Right lung (tissue), 2 donors: ENCODE measurements at regions not wholly inside any gene's neighbourhood (a gene's known extent, or its start where the extent isn't known, plus 50 kb on each side); places are given as distances from the start of the nearest gene placed in this dataset.

Experiments
- DNase-seq, 2 donors: peaks; one replicate each; pipeline ENCODE4 v3.0.0-alpha.2; 2013

DNA sequence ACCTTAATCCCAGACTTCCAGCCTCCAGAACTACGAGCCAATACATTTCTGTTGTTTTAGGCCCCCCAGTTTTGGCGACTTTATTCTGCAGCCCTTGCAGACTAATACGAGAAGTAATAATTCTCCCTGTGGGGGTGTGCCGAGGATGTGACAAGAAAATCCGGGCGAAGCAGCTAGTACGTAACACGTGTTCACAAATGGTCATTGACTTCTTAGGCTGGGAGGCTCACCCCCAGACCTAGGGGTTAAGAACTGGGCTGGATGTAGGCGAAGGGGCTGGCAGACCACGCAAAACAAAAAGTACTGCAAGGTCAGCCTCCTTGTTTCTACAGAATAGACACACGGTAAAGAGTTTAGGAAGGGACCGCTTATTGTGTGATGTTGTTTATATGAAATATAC lies 69.8 kb upstream of the ESRRB start:
- no peak for DNase-seq

DNA sequence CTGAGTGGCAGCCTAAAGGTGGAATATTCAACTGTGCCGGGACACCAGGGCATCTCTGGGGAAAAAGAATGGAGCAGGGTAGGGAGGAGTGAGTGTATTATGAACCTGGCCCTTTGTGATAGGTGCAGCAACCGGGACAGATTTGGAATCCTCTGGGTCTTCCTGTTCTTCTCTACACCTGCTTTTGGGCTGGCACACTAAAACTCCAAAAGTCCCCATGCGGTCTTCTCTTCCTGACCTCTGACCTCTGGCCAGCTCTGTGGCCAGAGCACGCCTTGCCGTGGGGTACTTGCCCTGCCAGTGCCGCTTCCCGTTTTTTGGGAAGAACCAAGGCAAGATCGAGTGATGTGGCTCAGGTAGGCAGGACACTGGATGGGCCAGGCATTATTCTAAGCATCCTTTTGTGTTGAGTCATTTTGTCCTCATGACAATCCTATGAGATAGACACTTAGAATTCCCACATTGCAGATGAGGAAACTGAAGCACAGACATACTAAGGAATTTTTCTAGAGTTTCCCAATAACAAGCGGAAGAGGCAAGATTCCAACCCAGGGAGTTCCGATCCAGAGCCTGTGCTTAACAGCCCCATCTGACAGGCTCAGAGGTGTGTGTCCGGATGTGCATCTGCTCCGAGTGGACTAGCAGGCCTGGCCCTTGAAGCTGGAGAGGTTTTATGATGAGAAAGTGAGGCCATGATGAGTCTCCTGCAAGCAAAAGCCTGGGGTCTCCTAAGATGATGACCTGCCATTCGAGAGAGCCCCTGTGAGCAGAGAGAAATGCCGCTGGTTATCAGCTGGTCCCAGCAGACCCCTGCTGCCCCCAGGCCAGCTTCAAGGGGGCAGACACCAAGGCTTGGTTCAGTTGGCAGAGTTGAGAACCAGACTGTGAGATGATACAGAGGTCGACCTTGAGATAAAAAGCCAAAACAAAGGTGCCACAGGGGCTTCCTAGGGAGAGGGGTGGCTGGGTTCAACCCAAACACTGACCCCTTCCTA lies 67.9 kb upstream of the ESRRB start:
- no peak for DNase-seq

DNA sequence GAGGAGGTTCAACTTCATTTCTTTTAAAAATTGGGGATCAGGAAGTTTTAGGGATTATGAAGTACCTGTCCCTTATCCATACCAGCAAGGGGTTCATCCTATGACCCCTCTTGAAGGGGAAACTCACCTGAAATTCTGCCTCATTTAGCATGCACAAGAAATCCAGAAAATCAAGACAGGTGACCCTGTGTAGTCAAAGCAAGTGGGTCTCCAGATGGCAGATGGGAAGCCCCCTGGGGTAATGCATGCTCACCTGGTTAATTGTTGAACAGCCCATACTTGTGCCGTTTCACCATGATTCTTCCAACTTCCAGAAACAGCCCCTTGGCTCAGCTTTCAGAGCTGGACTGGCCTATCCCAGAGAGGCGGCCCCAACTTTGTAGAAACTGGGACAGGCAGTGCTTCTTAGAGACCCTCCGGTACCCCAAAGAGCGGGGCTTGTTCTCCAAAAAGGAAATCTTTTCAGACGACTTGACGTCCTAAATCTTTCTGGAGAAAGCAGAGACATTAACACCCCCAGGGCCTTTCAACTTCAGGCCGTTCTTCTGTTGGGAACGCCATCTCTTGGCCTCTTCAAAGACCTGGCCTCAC lies 66.3 kb upstream of the ESRRB start:
- no peak for DNase-seq

DNA sequence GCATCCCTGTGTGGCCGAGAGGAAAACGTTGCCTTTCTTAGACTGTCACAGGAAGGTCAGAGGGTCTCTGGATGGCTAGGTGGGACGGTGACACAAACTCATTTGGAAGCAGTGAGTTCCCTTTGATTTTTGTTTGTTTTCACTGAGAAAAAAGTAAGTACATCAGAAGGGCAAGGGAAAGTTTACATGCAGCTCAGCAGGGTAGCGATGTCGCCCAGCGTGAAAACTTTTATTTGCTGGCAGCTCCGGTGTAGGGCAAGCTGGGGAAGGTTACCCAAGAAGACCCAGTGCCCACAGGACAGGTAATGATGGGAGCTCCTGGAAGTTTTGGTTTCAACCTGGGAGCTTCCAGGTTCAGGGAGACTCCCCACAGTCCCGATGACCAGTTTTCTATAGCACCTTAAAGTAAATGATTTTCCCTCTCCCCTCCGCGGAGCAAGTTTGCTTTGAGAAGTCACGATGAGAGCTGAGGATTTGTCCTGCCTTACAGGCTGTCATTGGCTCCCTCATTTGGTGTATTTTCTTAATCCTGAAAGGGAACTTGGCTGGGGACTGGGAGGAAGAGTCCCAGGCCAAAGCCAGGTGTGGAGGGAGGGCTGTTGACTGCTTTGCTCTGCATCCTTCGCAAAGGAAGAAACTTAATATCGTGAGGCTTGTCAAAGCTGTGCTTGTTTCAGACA lies 64.7 kb upstream of the ESRRB start:
- no peak for DNase-seq

DNA sequence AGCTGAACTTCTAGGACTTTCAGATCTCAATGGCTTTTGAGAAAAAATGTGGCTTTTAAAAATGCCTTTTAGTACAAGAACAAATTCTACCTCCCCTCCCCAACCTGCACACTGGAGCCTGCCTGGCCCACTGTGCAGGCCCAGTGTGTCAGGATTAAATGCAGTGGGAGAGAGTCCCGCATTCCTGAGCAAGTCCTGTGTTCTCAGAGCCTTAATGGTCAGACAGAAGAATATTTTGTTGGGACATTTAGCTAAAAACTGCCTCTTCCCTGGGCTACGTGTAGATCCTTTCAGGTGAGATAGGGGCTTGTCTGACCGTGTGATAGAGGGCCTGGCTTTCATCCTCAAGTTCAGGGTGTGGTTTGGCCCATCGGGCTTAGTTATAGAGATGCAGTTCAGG lies 63.1 kb upstream of the ESRRB start:
- DNase-seq = no peak

DNA sequence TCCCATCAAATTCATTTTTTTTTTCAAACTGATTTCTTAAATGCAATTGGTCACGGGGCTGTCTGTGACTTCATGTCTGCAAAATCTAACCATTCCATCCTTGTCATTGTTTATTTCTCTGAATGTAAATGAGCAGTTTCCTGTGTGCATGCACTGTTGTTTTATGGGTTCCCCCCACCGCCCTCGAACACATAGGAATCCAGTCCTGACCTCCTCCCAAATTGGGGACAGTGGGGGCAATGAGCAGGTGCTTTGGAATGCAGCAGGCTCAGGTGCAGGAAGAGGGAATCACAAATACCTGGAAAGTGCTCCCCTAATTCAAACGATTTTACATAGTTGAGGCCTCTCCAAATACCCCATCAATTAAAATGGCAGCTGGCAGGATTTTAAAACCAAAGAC lies 62.6 kb upstream of the ESRRB start:
- no peak for DNase-seq

DNA sequence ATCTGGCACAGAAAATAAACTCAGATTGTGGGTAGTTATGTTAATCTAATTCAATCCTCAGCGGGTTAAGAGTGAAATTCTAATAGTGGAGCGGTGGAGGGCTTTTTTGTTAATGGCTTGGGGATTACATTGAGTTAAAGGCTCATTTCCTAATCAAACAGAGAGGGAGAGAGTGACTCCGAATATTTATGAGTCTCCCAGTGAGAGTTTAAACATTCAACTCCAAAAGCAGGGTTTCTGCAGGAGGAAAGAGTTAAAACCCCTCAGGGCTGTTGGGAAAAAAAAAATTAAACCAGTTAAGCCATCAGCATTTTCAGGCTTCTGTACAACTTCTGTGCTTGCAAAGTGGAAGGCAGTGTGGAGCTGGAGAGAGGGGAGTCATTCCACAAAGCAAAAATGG lies 62.1 kb upstream of the ESRRB start:
- no peak for DNase-seq

DNA sequence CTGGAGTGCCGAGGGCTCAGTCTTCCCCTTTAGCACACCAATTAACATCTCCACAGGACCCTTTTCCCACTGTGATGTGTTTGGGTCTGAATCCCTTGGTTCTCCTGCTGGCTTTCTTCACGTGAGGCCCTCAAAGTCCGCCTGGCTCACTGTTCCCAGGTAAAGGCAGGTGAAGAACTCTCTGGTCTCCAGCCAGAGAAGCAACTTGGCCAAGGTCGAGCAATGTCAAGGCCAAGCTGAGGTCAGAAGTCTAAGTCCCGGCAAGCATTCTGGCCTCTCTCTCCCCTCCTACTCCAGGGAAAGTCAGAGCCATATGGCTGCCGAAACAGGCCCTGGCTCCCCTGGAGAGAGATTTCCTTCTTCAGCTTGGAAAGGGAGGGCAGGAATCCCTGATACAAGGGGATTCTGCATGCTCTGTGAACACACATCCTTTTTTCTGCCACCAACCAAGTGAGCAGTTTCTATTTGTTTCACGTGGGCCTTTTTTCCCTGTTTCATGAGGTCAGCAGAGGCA lies 61.4 kb upstream of the ESRRB start:
- DNase-seq = no peak

DNA sequence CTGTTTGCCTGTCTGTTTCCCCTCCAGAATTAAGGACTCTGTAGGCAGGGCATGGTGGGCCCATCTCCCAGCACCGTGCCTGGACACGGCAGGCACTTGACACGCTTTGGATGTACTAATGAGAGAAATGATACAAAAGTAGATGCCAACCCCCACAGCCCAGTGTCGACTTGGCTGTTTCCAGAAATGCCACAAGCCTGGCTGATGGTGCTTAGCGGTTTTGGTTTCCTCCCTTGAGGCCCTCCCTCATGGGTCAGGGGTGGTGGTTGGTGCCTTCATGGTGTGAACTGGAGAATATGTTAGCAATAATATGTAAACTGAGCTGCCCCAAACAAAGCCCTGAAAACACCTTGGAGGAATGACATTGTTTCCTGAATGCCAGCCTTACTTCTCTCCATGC lies 55.5 kb upstream of the ESRRB start:
- no peak for DNase-seq

DNA sequence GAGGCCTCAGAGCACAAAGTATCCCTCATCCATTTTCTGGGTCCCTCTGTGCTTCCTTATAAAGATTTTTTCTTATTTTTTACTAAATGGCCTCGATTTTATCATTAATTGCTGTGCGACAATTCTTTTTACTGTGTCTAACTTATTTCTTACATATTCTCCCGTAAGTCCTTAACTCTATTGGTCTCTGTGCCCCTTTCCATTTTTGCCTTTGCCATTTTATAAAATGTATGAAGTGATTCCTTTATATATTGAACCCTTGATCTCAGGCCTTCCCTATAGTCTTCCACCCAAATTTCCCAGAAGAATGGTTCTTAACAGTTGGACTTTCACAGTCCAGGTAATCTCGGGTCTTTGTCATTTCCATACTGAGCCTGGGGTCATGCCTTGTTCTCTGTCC lies 55.0 kb upstream of the ESRRB start:
- DNase-seq = no peak

DNA sequence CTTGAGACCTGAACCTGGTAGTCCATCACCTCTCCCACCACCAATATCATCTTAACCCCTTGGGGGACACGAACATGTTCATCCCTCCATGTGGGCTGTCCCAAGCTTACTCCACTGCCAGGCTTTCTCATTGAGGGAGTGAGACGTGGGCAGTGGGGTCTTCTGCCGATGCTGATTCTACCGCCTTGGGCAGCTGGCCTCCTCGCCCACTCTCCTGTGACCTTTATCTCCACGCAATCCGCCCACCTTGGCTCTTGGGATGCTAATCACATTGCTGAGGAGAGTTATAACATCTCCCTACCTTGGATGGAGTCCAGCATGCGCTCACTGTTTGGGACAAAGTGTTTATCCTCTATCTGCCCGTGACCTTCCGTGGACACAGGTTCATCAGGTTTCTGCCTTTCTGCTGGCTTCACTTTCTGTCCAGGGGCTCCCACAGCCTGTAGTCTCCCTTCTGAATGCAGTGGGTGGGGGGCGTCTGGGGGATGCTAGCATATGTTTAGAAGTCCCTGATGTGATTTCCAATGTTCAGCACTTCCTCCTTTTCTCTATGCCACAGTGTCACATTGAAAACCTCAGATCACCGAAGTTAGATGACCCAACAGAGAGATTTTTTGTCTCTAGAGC lies 53.2 kb upstream of the ESRRB start:
- DNase-seq = no peak

DNA sequence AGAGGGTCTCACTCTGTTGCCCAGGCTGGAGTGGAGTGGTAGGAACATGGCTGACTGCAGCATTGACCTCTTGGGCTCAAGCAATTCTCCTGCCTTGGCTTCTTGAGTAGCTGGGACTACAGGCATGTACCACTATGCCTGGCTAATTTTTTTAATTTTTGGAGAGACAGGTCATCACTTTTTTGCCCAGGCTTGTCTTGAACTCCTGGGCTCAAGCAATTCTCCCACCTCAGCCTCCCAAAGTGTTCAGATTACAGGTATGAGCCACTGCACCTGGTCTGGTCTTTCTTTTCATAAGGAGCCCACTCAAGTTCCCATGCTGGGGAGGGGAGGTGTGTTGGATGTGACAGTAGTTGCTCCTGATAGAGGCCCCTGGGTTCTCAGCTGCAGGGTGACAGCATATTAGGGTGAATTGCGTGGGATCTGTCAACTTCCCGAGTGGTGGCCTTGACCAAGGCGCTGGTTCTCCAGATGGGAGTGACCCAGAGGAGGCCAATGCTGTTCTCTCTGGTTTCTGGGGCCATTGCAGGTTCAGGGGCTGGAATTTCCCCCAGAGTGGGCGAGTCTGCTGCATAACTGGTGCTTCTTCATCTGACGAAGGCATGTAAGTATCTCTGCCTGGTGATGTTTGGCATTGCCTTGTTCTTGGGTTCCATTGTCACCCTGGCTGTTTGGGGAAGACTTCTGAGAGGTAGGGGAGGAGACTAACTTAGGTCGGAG lies 52.4 kb upstream of the ESRRB start:
- no peak for DNase-seq

DNA sequence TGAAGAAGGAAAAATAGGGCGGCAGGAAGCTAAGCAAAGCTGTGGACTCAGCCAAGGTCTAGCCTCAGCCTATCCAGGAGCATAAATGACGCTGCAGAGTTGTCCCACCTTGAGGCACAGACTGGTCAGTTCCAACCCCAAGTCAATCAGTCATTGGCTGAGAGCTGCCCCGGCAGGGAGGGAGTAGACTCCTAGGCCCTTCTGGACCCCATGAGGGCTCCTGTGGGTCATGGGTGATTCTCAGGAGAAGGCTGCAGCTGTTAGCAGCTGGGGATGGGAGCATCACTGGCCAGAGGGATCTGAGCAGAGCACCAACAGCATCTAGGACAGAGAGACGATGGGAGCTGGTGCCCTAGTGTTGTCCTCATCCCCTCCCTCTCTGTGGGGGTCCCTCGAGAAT lies 51.8 kb upstream of the ESRRB start:
- DNase-seq = no peak
